SK-N-MC (cell line): ENCODE measurements at regions not wholly inside any gene's neighbourhood (a gene's known extent, or its start where the extent isn't known, plus 50 kb on each side); places are given as distances from the start of the nearest gene placed in this dataset.

ENCODE experiments used
- EZH2 ChIP-seq: fragments of 200-600 bp; sonication (generic); IDR thresholded peaks from one replicate; pipeline ENCODE4 v1.6.1; 2017; ENCODE audit warnings: antibody characterized with exemption
- POLR2AphosphoS5 ChIP-seq: IDR thresholded peaks from 2 replicates; pipeline ENCODE4 v1.6.1; 2012; ENCODE audit warnings: mild to moderate bottlenecking, low read depth, low read length, borderline replicate concordance

DNA sequence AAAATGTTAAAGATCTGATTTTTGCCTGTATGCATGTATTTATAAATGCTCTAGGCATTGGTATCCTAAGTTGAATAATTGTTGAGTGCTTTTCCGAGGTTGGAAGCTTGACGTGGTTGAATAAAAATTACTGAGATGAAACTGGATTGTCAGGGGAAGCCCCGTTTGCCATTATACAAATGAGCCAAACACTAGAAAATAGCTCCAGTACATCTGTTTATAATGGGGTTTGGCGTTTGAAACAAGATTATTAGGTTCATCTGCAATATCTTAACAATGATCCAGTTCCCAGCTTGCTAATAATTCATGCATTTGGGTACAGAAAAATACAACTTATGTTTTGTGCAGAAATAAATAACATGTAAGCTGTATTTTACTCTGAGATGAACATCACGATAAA lies 789.6 kb downstream of the GALC start:
- TF ChIP-seq POLR2AphosphoS5 = no peak
- no peak for TF ChIP-seq EZH2
